NB4 (cell line): ENCODE measurements at regions not wholly inside any gene's neighbourhood (a gene's known extent, or its start where the extent isn't known, plus 50 kb on each side); places are given as distances from the start of the nearest gene placed in this dataset.

Experiments used
- CTCF ChIP-seq: IDR thresholded peaks from one replicate; pipeline ENCODE4 v1.5.1; 2012; ENCODE audit warnings: low read depth, low read length
- MYC ChIP-seq: IDR thresholded peaks from 2 replicates; pipeline ENCODE4 v1.6.1; 2011; ENCODE audit warnings: low read depth, low read length
- POLR2A ChIP-seq: IDR thresholded peaks from 2 replicates; pipeline ENCODE4 v1.6.1; 2011; ENCODE audit warnings: mild to moderate bottlenecking; ENCODE audit not compliant: insufficient read length; ENCODE audit errors: extremely low read depth
- TF ChIP-seq, protein P1 (sequence below): IDR thresholded peaks from 2 replicates; pipeline ENCODE4 v1.6.1; 2011; ENCODE audit warnings: low read depth, low read length

- TF ChIP-seq CTCF (no peak), POLR2A (no peak), MYC (no peak)
- TF ChIP-seq, protein P1, sequence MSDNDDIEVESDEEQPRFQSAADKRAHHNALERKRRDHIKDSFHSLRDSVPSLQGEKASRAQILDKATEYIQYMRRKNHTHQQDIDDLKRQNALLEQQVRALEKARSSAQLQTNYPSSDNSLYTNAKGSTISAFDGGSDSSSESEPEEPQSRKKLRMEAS = no peak
Measured at GRCh38 chr6:132972971-132973370, 158.6 kb downstream of the RPS12 start.
